Mesothelial cell of epicardium (in vitro differentiated cells): ENCODE measurements at regions not wholly inside any gene's neighbourhood (a gene's known extent, or its start where the extent isn't known, plus 50 kb on each side); places are given as distances from the start of the nearest gene placed in this dataset.

Source experiments
- DNase-seq, 2 experiments: peaks; one replicate each; pipeline ENCODE4 v3.0.0; 2021; ENCODE audit warnings: low spot score in 2 of 2; ENCODE audit not compliant: unreplicated experiment in 2 of 2
- H3K27ac Mint-ChIP-seq: 2 replicates; pipeline ENCODE4 v1.8.0; 2021; ENCODE audit warnings: mixed read lengths
- H3K27me3 Mint-ChIP-seq: 2 replicates; pipeline ENCODE4 v1.8.0; 2021; ENCODE audit warnings: low read depth, mixed read lengths
- H3K36me3 Mint-ChIP-seq: 2 replicates; pipeline ENCODE4 v1.8.0; 2021; ENCODE audit warnings: mixed read lengths
- H3K4me1 Mint-ChIP-seq: 2 replicates; pipeline ENCODE4 v1.8.0; 2021; ENCODE audit warnings: mixed read lengths
- H3K4me3 Mint-ChIP-seq: 2 replicates; pipeline ENCODE4 v1.8.0; 2021; ENCODE audit warnings: mild to moderate bottlenecking, moderate library complexity, mixed read lengths
- H3K9me3 Mint-ChIP-seq: 2 replicates; pipeline ENCODE4 v1.8.0; 2021; ENCODE audit warnings: mixed read lengths
- CTCF ChIP-seq: fragments of 200-600 bp; sonication (generic); IDR thresholded peaks from one replicate; pipeline ENCODE4 v1.5.0; 2021; ENCODE audit warnings: antibody characterized with exemption; ENCODE audit not compliant: unreplicated experiment

GRCh38 chr22:49136041-49136815 lies 691.4 kb downstream of the BRD1 start:
- TF ChIP-seq CTCF = no peak
- H3K27me3 Mint-ChIP-seq = peaks cover 23% of the 10 kb centered on the region
- H3K27ac Mint-ChIP-seq = no peak overlapping the region
- H3K4me1 Mint-ChIP-seq = no peaks in the 10 kb centered on the region
- H3K9me3 Mint-ChIP-seq = no peaks in the 10 kb centered on the region
- no peaks in the 10 kb centered on the region for H3K36me3 Mint-ChIP-seq
- no peak for DNase-seq
- H3K4me3 Mint-ChIP-seq = no peak overlapping the region

GRCh38 chr22:49134076-49134475 lies 693.6 kb downstream of the BRD1 start:
- Mint-ChIP-seq H3K4me3 (no peak overlapping the region), H3K4me1 (no peaks in the 10 kb centered on the region), H3K36me3 (no peaks in the 10 kb centered on the region), H3K9me3 (no peaks in the 10 kb centered on the region), H3K27me3 (peaks cover 16% of the 10 kb centered on the region), H3K27ac (no peak overlapping the region)
- no peak for DNase-seq
- TF ChIP-seq CTCF = no peak

GRCh38 chr22:49133541-49133940 lies 694.1 kb downstream of the BRD1 start:
- Mint-ChIP-seq H3K4me1 (no peaks in the 10 kb centered on the region), H3K27me3 (peaks cover 15% of the 10 kb centered on the region), H3K4me3 (no peak overlapping the region), H3K27ac (no peak overlapping the region), H3K36me3 (no peaks in the 10 kb centered on the region), H3K9me3 (no peaks in the 10 kb centered on the region)
- TF ChIP-seq CTCF = no peak
- DNase-seq = no peak

- Mint-ChIP-seq H3K27ac (no peak overlapping the region), H3K4me1 (no peaks in the 10 kb centered on the region), H3K27me3 (peaks cover 17% of the 10 kb centered on the region), H3K36me3 (no peaks in the 10 kb centered on the region), H3K9me3 (no peaks in the 10 kb centered on the region), H3K4me3 (no peak overlapping the region)
- no peak for DNase-seq
- TF ChIP-seq CTCF = no peak
These were observed 695.7 kb downstream of the BRD1 start for GRCh38 chr22:49132009-49132408.

GRCh38 chr22:49129736-49130135 lies 697.9 kb downstream of the BRD1 start:
- Mint-ChIP-seq H3K4me3 (no peak overlapping the region), H3K27ac (no peak overlapping the region), H3K4me1 (no peaks in the 10 kb centered on the region), H3K9me3 (no peaks in the 10 kb centered on the region), H3K27me3 (peaks cover 21% of the 10 kb centered on the region), H3K36me3 (no peaks in the 10 kb centered on the region)
- no peak for TF ChIP-seq CTCF
- no peak for DNase-seq
